ENCODE measurements at regions not wholly inside any gene's neighbourhood (a gene's known extent, or its start where the extent isn't known, plus 50 kb on each side); places are given as distances from the start of the nearest gene placed in this dataset.

DNA sequence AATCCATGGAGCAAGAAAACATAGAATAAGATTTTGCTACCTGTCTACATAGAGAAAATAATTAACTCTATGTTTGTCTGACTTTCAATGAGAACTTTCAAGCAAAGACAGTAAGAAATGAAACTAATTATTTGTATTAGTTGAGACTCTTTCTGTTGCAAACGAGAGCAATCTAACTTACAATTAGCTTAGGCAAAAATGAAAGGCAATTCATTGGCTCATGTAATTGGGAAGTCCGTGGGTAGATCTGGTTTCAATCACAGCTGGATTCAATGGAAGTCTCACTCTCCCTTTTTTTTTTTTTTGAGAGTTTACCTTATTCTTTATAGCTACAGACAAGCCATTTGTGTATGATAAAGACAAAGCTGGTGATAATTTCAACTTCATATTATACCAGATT lies 68.2 kb upstream of the STXBP5 start:
- no peak for TF ChIP-seq SP1 (IDR thresholded peaks at IDR 0.05)
- TF ChIP-seq TAF1 (conservative IDR thresholded peaks at IDR 0.05) = no peak
- TF ChIP-seq, protein P1, sequence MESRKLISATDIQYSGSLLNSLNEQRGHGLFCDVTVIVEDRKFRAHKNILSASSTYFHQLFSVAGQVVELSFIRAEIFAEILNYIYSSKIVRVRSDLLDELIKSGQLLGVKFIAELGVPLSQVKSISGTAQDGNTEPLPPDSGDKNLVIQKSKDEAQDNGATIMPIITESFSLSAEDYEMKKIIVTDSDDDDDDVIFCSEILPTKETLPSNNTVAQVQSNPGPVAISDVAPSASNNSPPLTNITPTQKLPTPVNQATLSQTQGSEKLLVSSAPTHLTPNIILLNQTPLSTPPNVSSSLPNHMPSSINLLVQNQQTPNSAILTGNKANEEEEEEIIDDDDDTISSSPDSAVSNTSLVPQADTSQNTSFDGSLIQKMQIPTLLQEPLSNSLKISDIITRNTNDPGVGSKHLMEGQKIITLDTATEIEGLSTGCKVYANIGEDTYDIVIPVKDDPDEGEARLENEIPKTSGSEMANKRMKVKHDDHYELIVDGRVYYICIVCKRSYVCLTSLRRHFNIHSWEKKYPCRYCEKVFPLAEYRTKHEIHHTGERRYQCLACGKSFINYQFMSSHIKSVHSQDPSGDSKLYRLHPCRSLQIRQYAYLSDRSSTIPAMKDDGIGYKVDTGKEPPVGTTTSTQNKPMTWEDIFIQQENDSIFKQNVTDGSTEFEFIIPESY (IDR thresholded peaks at IDR 0.05) = no peak
- TF ChIP-seq, protein P2, sequence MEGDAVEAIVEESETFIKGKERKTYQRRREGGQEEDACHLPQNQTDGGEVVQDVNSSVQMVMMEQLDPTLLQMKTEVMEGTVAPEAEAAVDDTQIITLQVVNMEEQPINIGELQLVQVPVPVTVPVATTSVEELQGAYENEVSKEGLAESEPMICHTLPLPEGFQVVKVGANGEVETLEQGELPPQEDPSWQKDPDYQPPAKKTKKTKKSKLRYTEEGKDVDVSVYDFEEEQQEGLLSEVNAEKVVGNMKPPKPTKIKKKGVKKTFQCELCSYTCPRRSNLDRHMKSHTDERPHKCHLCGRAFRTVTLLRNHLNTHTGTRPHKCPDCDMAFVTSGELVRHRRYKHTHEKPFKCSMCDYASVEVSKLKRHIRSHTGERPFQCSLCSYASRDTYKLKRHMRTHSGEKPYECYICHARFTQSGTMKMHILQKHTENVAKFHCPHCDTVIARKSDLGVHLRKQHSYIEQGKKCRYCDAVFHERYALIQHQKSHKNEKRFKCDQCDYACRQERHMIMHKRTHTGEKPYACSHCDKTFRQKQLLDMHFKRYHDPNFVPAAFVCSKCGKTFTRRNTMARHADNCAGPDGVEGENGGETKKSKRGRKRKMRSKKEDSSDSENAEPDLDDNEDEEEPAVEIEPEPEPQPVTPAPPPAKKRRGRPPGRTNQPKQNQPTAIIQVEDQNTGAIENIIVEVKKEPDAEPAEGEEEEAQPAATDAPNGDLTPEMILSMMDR (IDR thresholded peaks at IDR 0.05; ENCODE audit: low read depth, low read length, missing input control) = no peak
- no peak for TF ChIP-seq RAD21 (IDR thresholded peaks at IDR 0.05)
- no peak for TF ChIP-seq RXRA (IDR thresholded peaks at IDR 0.05)
- TF ChIP-seq EGR1 (IDR thresholded peaks at IDR 0.05; ENCODE audit: low read depth in 2 of 2) = no peak
- no peak for TF ChIP-seq YY1 (IDR thresholded peaks at IDR 0.05)
- no peak for TF ChIP-seq GABPA (IDR thresholded peaks at IDR 0.05 in 1 of 2, conservative IDR thresholded peaks at IDR 0.05 in 1 of 2)
- TF ChIP-seq, protein P3, sequence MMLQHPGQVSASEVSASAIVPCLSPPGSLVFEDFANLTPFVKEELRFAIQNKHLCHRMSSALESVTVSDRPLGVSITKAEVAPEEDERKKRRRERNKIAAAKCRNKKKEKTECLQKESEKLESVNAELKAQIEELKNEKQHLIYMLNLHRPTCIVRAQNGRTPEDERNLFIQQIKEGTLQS (IDR thresholded peaks at IDR 0.05) = no peak
- TF ChIP-seq, protein P4, sequence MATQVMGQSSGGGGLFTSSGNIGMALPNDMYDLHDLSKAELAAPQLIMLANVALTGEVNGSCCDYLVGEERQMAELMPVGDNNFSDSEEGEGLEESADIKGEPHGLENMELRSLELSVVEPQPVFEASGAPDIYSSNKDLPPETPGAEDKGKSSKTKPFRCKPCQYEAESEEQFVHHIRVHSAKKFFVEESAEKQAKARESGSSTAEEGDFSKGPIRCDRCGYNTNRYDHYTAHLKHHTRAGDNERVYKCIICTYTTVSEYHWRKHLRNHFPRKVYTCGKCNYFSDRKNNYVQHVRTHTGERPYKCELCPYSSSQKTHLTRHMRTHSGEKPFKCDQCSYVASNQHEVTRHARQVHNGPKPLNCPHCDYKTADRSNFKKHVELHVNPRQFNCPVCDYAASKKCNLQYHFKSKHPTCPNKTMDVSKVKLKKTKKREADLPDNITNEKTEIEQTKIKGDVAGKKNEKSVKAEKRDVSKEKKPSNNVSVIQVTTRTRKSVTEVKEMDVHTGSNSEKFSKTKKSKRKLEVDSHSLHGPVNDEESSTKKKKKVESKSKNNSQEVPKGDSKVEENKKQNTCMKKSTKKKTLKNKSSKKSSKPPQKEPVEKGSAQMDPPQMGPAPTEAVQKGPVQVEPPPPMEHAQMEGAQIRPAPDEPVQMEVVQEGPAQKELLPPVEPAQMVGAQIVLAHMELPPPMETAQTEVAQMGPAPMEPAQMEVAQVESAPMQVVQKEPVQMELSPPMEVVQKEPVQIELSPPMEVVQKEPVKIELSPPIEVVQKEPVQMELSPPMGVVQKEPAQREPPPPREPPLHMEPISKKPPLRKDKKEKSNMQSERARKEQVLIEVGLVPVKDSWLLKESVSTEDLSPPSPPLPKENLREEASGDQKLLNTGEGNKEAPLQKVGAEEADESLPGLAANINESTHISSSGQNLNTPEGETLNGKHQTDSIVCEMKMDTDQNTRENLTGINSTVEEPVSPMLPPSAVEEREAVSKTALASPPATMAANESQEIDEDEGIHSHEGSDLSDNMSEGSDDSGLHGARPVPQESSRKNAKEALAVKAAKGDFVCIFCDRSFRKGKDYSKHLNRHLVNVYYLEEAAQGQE (IDR thresholded peaks at IDR 0.05) = no peak
- TF ChIP-seq, protein P5, sequence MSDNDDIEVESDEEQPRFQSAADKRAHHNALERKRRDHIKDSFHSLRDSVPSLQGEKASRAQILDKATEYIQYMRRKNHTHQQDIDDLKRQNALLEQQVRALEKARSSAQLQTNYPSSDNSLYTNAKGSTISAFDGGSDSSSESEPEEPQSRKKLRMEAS (IDR thresholded peaks at IDR 0.05) = no peak
- no peak for TF ChIP-seq JUND (IDR thresholded peaks at IDR 0.05)
